UCSD-AML1 (cell line): ENCODE measurements at regions not wholly inside any gene's neighbourhood (a gene's known extent, or its start where the extent isn't known, plus 50 kb on each side); places are given as distances from the start of the nearest gene placed in this dataset.

Source experiments
- DNase-seq: peaks from one replicate; lab custom pipeline; 2025; ENCODE audit not compliant: unreplicated experiment; lab: John Stamatoyannopoulos, UW

DNA sequence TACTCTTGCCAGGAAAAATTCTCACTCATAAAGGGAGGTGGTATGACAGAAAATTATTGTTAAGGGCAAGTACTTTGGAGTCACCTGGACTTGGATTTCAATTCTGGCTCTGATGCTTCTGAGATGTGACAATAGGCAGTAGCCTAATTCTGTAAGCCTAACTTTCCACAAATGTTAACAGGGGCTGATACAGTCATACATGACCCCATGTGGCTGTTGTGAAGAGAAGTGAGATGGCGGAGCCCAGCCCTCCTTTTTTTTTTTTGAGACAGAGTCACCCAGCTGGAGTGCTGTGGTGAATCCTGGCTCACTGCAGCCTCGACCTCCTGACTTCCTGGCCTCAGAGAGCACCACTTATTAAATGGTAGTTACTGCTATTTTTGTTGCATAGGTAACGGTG lies 54.4 kb upstream of the IRF2 start:
- no peak for DNase-seq

- DNase-seq: no peak
Observed at GRCh38 chr4:184528051-184528450, 53.7 kb upstream of the IRF2 start.

DNA sequence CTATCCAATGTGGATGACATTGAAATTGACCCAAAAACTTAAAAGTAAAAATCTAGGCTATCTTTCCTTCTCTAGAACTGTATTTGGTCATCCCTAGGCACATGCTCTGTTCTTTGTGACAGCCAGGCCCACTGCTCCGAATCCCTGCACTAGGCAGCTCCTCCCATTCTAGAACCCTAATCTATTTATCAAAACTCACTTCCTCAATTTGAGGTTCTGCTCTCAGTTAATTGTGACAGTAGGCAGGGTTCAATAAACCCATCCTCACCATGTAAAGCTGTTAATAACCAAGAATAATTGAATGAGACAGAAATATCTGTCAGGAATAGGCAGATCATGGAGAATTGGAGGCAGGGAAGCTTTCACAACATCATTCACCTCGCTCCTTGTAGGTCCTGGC lies 51.9 kb upstream of the IRF2 start:
- DNase-seq: no peak
